ENCODE measurements at regions not wholly inside any gene's neighbourhood (a gene's known extent, or its start where the extent isn't known, plus 50 kb on each side); places are given as distances from the start of the nearest gene placed in this dataset.

- no peak overlapping the region for H3K4me3 ChIP-seq (ENCODE audit: low read depth, low read length)
- TF ChIP-seq CTCF (IDR thresholded peaks at IDR 0.05; ENCODE audit: low read depth, low read length), result no peak
Observed at GRCh38 chr21:43278359-43278758, 109.6 kb downstream of the CRYAA start.

GRCh38 chr21:43277481-43278351 lies 108.9 kb downstream of the CRYAA start:
- no peak overlapping the region for H3K4me3 ChIP-seq (ENCODE audit: low read depth, low read length)
- TF ChIP-seq CTCF (IDR thresholded peaks at IDR 0.05; ENCODE audit: low read depth, low read length), result no peak

- TF ChIP-seq CTCF (IDR thresholded peaks at IDR 0.05; ENCODE audit: low read depth, low read length), result no peak
- no peak overlapping the region for H3K4me3 ChIP-seq (ENCODE audit: low read depth, low read length)
Observed at GRCh38 chr21:43276811-43277210, 108.0 kb downstream of the CRYAA start.

GRCh38 chr21:43275421-43276211 lies 106.8 kb downstream of the CRYAA start:
- H3K4me3 ChIP-seq (ENCODE audit: low read depth, low read length), result no peak overlapping the region
- TF ChIP-seq CTCF (IDR thresholded peaks at IDR 0.05; ENCODE audit: low read depth, low read length), result no peak

GRCh38 chr21:43274946-43275310 lies 106.1 kb downstream of the CRYAA start:
- TF ChIP-seq CTCF (IDR thresholded peaks at IDR 0.05; ENCODE audit: low read depth, low read length), result no peak
- H3K4me3 ChIP-seq (ENCODE audit: low read depth, low read length), result no peak overlapping the region

GRCh38 chr21:43274022-43274945 lies 105.5 kb downstream of the CRYAA start:
- no peak overlapping the region for H3K4me3 ChIP-seq (ENCODE audit: low read depth, low read length)
- no peak for TF ChIP-seq CTCF (IDR thresholded peaks at IDR 0.05; ENCODE audit: low read depth, low read length)

Measured in WI38 (cell line).